Lung (tissue), 11 donors: ENCODE measurements at regions not wholly inside any gene's neighbourhood (a gene's known extent, or its start where the extent isn't known, plus 50 kb on each side); places are given as distances from the start of the nearest gene placed in this dataset.

Experiments
- ATAC-seq: fragments of 200-7000 bp; cut with Tn5 transposase; one replicate; pipeline ENCODE4 v1.9.1; 2020; ENCODE audit warnings: moderate number of reproducible peaks; ENCODE audit not compliant: insufficient read depth, low FRiP score
- DNase-seq, 3 donors: peaks; one replicate each; pipeline ENCODE4 v3.0.0-alpha.2; 2013 to 2017
- H3K27ac ChIP-seq, 2 donors: one replicate each; pipeline ENCODE4 v1.5.1; 2013; ENCODE audit warnings: mild to moderate bottlenecking in 2 of 2, moderate library complexity in 2 of 2, control low read depth in 1 of 2, inconsistent platforms in 1 of 2, low read depth in 1 of 2, low read length in 1 of 2
- H3K27me3 ChIP-seq, 3 donors: one replicate each; pipeline ENCODE4 v1.5.1; 2013; ENCODE audit warnings: low read length in 2 of 3; ENCODE audit not compliant: control insufficient read depth in 3 of 3, insufficient read depth in 3 of 3
- H3K36me3 ChIP-seq, 4 donors: one replicate each; pipeline ENCODE4 v1.5.1; 2013; ENCODE audit warnings: low read length in 4 of 4, mild to moderate bottlenecking in 1 of 4, moderate library complexity in 1 of 4; ENCODE audit not compliant: control insufficient read depth in 4 of 4, insufficient read depth in 4 of 4
- H3K4me1 ChIP-seq, 5 donors: one replicate each; pipeline ENCODE4 v1.5.1; 2013; ENCODE audit warnings: low read length in 5 of 5, mild to moderate bottlenecking in 2 of 5, moderate library complexity in 1 of 5; ENCODE audit not compliant: control insufficient read depth in 5 of 5, insufficient read depth in 5 of 5
- H3K4me3 ChIP-seq: one replicate; pipeline ENCODE4 v1.5.1; 2013; ENCODE audit warnings: mild to moderate bottlenecking, control low read depth, moderate library complexity
- H3K9ac ChIP-seq, 2 donors: one replicate each; pipeline ENCODE4 v1.5.1; 2013; ENCODE audit warnings: low read length in 2 of 2, control low read depth in 1 of 2; ENCODE audit not compliant: insufficient read depth in 1 of 2
- H3K9me3 ChIP-seq, 4 donors: one replicate each; pipeline ENCODE4 v1.5.1; 2013; ENCODE audit warnings: low read length in 3 of 4, mild to moderate bottlenecking in 1 of 4, moderate library complexity in 1 of 4; ENCODE audit not compliant: control insufficient read depth in 4 of 4, insufficient read depth in 3 of 4
- CTCF ChIP-seq: IDR thresholded peaks from 2 replicates; pipeline ENCODE4 v1.5.1; 2012; ENCODE audit warnings: mild to moderate bottlenecking; ENCODE audit errors: control extremely low read depth, extremely low read depth
- WGBS, 2 donors: extraction: QIAGEN DNeasy Blood & Tissue Kit; methylation state at CpG; one replicate each; pipeline ENCODE4 v1.1.7; 2013; 5-methylcytosine and 5-hydroxymethylcytosine counted together
- donor health status: control.
- donor health status: control.
- donor health status: Bipolar disorder and iron deficiency.
- donor health status: healthy.
- donor health status: DM: yes; HTN: yes; CAD: no.

GRCh38 chr2:57617318-57617717 is 429.3 kb upstream of the VRK2 start:
- ATAC-seq, result no peak

GRCh38 chr2:57621122-57621663 is 425.4 kb upstream of the VRK2 start:
- Histone ChIP-seq H3K36me3 (no peaks in the 10 kb centered on the region), H3K9ac (no peak overlapping the region), H3K4me3 (no peak overlapping the region), H3K9me3 (no peaks in the 10 kb centered on the region), H3K27me3 (no peaks in the 10 kb centered on the region), H3K4me1 (no peaks in the 10 kb centered on the region), H3K27ac (no peak overlapping the region)
- no peak for ATAC-seq
- 59 to 87% methylated on average over 2 of the region's 2 CpGs for WGBS, 2 donors
- DNase-seq, result no peak
- no peak for TF ChIP-seq CTCF

More at GRCh38 chr2:57617318-57617717, 429.3 kb upstream of the VRK2 start:
- Histone ChIP-seq H3K36me3 (no peaks in the 10 kb centered on the region), H3K9ac (no peak overlapping the region), H3K4me1 (no peaks in the 10 kb centered on the region), H3K27ac (no peak overlapping the region), H3K4me3 (no peak overlapping the region), H3K27me3 (no peaks in the 10 kb centered on the region), H3K9me3 (no peaks in the 10 kb centered on the region)
- no peak for DNase-seq
- 18 to 46% methylated on average over 3 of the region's 3 CpGs for WGBS, 2 donors
- no peak for TF ChIP-seq CTCF

- WGBS, 2 donors, result 70 to 87% methylated on average over 1 of the region's 1 CpG
- DNase-seq (peak in 1 of 3 donors; percentile 19), ATAC-seq (no peak)
- Histone ChIP-seq H3K27ac (no peak overlapping the region), H3K9ac (no peak overlapping the region), H3K27me3 (no peaks in the 10 kb centered on the region), H3K36me3 (no peaks in the 10 kb centered on the region), H3K9me3 (no peaks in the 10 kb centered on the region), H3K4me1 (no peaks in the 10 kb centered on the region), H3K4me3 (no peak overlapping the region)
- TF ChIP-seq CTCF, result no peak
Measured at GRCh38 chr2:57622009-57622408, 424.6 kb upstream of the VRK2 start.

- Histone ChIP-seq H3K4me3 (no peak overlapping the region), H3K27ac (no peak overlapping the region), H3K4me1 (no peaks in the 10 kb centered on the region), H3K9me3 (peaks cover 0 to 4% (median 3%) of the 10 kb centered on the region in 4 donors), H3K36me3 (no peaks in the 10 kb centered on the region), H3K9ac (no peak overlapping the region), H3K27me3 (no peaks in the 10 kb centered on the region)
- TF ChIP-seq CTCF, result no peak
- 67 to 81% methylated on average over 3 of the region's 3 CpGs for WGBS, 2 donors
- DNase-seq (no peak), ATAC-seq (no peak)
Measured at GRCh38 chr2:57656198-57656597, 390.4 kb upstream of the VRK2 start.
